NCI-H446 (cell line): ENCODE measurements at regions not wholly inside any gene's neighbourhood (a gene's known extent, or its start where the extent isn't known, plus 50 kb on each side); places are given as distances from the start of the nearest gene placed in this dataset.

Source experiments
- DNase-seq, 2 experiments: peaks; one replicate each; lab custom pipeline; 2025; lab: John Stamatoyannopoulos, UW

DNA sequence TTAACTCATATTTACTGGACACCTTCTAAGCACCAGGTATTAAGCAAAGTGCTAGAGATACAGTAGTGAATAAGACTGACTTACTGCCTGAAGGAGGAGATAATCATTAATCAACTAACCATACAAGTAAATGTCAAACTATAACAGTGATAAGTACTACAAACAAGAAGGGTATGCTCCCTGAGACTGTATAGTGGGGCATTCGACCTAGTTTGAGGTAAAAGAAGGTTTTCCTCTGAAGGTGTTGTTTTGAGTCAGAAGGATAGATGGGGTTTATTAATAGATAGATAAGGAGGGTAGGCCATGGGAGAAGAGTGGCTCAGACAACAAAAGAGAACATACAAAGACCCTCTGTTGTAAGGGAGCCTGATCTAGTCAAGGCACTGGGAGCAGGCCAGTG is 105.4 kb downstream of the DDIT4L start:
- no peak for DNase-seq

DNA sequence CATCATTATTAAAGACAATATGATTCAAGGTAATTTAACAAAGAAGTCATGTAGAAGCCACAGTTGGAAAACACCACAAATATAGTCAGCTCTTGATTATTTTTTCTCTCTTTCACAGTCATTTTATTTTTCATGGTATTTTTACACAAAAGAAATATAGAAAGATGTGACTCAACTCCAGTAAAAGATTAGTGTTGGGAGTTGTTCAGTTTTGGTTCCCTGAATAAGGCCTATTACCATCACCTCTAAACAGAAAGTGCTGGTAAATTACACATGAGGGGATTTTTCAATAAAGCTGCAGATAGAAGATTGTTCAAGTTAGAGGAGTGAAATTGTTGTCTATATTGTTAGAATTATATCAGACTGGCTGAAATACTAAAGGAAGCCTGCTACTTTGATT is 107.0 kb downstream of the DDIT4L start:
- no peak for DNase-seq

DNA sequence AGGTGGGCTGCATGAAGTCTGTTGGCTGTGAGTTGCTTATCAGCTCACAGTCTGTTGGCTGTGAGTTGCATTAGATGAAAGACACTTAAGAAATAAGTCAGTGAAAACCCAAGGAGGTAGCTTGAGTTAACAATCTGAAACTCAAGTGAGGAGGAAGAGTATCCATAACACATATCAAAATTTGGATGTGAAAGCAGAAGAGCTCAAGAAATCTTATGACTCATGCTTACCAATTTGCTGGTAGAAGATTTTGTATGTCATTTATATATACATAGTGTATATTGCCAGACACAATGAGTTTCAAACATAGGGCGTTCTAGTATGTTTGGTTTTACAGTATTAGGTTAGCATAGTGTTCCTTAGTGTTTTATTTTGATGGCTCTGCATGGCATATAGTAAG is 107.4 kb downstream of the DDIT4L start:
- DNase-seq, result no peak

DNA sequence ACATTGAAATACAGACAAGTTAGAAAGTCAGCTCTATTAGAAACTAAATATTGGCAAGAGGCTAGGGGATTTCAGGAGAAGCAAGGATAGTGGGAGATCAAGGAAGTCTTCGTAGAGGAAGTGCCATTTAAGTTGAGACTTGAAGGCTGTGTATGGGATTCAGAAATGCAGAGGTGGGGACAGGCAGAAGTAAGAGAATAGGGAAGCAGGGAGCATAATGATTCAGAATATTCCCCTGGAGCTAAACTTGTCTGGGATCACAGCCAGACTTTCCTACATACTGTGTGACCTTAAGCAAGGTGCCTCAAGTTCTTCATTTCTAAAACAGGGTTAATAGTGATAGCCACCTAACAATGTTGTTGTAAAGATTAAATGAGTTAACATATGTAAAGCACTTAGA is 108.8 kb downstream of the DDIT4L start:
- no peak for DNase-seq

DNA sequence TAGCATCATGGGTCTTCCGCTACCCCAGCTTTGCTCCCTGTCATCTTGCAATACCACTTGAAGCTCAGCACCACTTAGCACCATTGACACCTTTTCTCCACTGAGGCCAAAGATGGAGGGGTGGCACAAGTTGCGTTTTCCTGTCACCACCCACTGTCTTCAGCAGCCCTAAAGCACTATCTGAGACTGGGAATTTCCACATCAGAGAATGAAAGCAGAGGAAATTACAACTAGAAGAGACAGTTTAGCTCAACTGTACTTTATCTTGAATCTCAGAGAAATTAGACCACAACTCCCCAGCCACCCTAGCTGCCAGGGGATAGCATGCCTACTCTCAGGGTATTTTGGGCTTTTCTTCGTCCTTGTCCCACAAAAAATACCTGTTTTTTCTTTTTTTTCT is 111.0 kb downstream of the DDIT4L start:
- no peak for DNase-seq

DNA sequence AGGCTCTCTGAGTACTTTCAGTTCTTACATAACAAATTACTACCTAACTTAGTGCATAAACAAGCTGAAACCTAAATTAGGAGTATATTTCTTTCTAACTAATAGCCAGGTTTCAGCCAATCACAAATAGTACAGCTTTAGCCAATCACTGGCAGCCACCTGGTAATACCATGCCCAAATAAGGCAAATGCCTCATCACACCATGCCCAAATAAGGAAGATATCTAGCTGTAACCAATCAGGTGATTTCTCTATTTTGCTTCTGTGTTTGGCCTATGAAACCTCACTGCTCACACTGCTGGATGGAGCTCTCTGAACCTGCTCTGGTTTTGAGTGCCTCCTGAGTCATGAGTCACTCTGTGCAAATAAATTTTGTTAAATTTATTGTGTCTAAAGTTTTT is 113.5 kb downstream of the DDIT4L start:
- DNase-seq, result no peak

DNA sequence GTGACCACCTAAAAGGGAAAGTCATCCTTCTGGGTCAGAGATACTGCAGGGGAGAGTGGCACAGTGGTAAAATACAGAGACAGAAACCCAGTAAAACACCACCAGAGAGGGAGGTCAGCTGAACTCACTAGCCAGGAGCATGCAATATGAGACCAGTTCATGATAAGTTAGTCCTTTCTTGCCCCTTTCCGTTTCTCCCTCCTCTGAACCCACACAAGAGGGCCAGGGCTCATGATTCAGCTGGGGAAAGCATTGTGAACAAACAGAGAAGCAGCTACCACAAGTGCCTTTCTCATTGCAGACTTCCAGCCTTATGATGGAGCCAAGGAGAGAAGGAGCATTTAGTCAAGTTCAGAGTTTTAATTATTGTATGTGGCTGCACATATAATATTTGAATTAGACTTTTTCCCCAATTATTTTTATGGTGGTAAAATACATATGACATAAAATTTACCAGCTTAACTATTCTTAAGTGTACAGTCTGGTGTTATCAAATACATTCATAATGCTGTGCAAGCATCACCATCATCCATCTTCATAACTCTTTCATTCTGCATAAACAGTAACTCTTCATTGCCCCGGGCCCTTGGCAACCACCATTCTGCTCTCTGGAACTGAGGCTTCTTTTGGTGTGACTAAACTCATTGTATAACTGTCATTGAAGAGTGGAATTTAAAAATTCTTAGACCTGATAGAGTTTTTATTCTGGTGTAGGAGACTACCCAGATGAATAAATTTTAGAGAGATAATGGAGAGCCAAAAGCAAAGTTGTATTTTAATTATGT is 114.6 kb downstream of the DDIT4L start:
- no peak for DNase-seq

DNA sequence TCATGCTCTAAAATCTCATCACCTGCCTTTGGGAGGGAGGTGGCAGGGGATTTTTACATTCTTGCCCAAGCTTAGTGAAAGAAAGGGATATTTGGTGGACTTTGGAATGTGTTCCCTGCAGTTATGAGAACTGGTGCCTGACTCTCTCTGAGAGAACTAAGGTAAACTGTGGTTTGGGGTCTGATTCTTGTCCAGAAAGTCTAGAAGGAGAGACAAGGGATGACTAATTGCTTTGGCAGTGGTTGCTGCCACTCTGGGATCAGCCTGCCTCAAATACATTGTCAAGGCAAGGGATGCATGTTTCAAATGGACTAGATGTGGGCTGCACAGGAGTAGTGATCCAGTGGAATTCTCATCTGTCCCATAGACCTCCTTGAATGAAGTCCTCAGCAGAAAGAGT is 115.2 kb downstream of the DDIT4L start:
- DNase-seq, result no peak

DNA sequence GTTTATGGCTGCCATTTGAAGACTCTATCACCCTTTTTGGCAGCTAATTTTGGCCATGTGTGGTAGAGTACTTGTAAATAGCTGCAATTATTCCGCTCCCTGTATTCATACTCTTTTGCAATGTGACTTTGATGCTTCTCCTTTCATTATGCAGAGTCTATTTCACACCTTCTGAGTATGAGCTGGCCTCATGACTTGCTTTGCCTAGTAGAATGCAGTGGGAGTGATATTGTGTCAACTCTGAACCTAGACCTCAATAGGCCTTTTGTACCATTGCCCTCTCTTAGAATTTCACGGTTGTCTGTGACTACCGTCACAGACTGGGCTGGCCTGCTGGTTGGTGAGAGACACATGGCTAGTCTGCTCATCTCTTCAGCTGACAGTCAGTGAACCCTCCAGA is 118.8 kb downstream of the DDIT4L start:
- no peak for DNase-seq

DNA sequence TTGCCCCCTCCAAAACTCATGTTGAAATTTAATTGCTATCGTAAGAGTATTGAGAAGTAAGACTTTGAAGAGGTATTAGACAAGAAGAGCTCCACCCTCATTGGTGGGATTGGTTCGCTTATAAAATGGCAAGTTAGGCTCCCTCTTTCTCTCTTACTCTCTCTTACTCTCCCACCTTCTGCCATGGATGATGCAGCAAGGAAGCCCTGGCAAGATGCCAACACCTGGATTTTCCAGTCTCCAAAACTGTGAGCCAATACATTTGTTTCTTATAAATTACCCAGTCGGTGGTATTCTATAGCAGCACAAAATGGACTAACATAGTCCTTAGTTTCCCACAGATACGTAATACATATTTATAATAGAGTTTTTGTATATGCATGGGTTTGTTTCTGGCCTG is 119.4 kb downstream of the DDIT4L start:
- no peak for DNase-seq

DNA sequence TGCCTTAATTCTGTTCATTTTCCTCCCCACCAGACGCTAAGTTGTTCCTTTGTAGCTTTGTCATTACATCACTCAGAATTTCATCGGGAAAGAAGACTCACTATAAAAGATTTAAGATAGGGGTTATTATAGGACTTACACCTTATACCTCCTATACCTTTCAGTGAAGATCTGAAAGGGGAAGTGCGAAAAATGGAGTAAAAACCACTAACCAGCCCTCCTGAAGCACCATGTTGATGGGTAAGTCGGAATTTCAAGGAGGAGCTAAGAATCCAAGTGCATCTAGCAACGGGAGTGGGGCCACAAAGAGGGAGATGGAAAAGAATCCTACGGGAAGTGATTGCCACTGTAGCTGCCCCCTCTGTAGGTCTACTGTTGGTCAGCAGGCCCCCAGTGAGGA is 119.1 kb upstream of the H2AZ1 start:
- DNase-seq, result no peak

DNA sequence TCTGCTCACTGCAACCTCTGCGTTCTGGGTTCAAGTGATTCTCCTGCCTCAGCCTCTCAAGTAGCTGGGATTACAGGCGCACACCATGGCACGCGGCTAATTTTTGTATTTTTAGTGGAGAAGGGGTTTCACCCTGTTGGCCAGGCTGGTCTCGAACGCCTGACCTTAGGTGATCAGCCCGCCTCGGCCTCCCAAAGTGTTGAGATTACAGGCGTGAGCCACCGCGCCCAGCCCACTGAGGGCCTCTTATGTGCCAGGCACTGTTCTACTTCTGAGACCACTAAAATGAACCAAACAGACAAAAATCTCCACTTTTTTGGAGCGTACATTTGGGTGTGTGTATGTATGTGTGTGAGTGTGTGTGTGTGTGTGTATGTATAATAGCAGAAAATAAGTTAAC is 117.2 kb upstream of the H2AZ1 start:
- no peak for DNase-seq

DNA sequence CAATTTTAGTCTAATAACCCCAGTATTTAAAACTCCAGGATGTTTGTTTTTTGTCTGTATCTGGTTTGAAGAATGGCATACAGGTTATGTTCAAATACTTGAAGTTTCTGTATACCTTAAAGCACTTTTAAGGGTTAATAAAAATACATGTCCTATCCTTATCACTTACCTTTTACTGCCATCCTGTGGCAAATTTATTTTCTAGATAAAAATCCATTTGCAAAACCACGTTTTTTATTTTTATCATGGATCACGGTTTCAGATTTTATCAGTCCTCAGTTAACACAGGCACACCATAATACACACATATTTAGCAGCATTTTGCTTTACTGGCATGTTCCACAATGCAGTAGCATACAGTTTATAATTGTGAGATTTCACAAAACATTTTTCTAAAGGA is 113.3 kb upstream of the H2AZ1 start:
- no peak for DNase-seq

DNA sequence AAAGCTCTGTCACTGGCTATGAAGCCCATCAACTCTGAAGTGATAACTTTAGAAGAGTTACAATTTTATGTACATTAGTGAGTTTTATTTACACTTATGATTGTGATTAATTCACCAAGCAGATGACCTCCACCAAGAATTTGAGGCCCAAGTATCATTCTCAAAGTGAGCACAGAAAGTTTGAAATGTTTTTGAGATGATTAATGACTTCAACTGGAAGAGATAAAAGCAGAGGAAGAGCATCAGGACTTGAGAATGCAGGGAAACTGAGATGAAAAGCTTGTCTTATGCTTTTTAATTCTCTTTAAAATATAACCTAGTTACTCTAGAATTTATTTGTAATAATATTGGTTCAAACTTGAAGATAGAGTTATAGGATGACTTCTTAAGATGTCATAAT is 112.8 kb upstream of the H2AZ1 start:
- no peak for DNase-seq

DNA sequence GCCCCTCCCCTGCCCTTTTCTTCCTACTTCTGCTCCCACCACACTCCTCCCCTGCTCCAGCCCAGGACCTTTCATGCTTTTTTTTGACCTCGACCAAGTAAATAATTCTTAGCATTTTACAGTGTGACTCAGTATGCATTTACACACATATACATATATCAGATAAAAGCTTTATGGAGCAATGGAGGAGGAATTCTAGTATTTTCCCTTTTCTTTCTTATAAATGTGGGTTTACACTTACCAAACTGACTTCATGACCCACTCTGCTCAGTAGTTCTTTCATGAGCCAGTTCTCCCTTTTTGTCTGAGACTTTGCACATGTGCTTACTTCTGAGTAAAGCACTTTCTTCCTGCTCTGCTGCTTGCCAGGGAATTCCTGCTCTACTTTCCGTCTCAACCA is 111.8 kb upstream of the H2AZ1 start:
- DNase-seq, result no peak

DNA sequence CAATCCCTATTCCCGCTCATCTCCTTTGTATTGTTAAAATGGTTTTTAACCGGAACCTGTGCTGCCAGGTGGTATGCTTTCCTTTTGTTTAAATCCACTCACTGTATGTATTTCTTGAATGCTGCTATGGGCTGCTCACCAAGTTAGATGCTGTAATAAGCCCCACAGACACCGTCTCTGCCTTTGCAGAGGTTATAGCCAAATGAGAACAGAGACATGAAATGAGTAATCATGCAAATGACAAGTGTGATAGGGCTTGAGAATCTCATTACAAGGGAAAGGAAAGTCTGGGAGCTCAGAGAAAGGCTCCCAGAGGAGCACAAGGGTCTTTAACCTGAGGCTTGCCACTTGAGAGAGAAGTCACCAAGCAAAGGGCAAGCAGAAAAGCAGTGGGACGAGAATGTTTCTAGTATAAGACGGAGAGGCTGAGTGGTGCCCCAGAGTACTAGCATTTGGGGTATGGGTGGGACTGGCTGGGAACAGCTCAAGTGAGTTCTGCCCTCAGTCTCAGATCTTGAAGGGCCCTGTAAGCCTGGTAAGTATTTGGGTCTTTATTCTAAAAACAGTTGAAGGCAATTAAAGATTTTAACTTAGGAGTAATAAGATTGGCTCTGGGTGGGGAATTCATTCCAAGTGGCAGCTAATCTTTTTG is 110.8 kb upstream of the H2AZ1 start:
- no peak for DNase-seq

DNA sequence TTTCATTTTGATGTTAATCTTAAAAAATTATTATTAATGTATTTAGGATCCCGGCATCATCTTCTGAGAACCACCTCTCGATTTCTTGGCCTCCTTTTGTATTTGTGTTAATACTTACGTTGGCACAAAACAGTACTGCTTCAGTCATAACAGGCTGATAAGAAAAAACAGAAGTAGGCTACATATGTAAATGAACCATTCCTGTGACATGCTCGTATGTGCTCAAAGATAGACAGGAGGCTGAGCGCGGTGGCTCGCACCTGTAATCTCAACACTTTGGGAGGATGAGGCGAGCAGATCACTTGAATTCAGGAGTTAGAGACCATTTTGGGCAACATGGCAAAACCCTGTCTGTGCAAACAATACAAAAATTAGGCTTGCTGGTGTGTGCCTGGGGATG is 109.4 kb upstream of the H2AZ1 start:
- no peak for DNase-seq

DNA sequence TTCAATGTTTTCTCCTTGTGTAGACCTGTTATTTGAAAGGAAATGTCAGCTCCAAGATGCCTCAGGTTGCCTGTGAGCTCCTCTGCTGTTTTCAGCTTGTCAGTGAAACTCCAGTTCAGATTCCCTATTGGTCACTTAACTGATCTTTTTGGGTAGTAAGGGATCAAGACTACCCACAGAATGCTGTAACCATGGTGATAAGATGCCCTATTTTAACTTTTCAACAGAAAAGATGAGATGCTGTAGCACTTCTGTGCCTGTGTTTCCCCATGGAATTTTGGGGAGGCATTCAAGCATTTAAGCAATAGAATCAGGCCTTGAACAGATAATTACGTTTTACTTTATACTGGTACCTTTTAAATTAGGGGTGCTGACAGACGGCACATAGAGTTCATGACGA is 106.6 kb upstream of the H2AZ1 start:
- no peak for DNase-seq

DNA sequence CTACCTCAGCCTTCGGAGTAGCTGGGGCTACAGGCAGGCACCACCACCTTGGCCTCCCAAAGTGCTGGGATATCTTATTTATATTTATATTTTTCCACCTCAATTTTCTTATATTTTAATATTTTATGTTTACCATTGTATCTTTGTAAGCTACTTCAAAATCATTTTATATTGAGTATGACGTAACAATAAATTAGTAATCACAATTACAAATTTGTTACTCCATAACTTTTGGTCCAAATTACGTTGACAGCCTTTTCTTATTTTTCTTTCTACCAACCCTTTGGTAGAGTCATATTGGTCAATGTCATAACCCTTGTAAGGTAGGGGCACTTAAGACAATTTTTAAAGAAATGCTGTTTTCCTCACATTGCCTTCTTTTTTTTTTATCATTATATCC is 104.0 kb upstream of the H2AZ1 start:
- no peak for DNase-seq

DNA sequence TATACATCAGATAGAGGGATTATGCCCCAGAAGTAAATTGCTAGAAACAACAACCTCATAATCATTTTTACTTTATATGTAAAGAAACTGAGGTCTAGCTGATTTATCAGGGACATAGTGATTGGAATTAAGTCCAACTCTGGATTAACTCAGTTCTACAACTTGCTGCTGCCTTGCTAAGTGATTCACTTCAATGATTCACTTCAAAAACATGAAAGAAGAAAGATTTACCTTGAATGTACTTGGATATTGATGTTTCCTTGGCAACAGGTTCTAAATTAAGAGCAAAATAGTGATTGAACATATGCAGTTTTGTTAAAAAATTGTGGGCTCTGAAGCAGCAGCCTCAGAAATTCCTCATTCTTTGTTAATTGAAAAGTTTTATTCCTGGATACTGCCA is 99.8 kb upstream of the H2AZ1 start:
- no peak for DNase-seq

DNA sequence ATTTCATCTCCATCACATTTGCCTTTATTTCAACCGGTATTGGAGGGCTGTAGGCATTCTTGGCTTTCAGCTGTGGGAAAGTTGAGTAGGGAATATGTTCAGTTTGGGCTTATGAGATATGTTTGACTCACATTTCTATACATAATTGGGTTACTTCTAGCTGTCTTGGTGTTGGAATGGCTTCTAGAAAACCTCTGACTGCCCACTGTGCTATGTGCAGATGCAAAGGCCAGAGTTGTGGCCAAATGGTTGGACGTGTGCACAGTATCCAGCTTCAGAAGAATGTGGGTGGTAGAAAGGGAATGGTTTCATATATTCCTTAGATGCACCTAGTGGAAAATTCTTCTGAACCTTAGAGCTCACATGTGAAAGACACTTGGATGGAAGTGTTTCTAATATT is 92.6 kb upstream of the H2AZ1 start:
- no peak for DNase-seq

DNA sequence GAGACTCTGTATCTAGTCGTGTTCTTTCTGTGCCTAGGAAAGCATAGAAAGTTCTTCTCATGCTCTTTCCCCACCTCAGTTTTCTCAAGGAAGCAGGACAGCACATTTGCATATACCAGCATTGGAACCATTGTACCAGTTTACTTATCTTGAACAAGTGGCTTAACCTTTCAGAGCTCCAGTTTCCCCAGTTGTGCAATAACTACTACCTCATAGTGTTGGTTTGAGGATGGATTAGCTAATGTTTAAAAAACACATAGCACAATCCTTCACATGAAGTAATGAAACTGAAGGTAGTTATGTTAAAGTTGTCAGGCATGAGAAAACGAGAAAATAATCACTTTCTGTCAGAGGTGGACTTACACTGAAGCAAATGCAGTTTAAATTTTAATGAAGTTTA is 92.2 kb upstream of the H2AZ1 start:
- DNase-seq, result no peak

DNA sequence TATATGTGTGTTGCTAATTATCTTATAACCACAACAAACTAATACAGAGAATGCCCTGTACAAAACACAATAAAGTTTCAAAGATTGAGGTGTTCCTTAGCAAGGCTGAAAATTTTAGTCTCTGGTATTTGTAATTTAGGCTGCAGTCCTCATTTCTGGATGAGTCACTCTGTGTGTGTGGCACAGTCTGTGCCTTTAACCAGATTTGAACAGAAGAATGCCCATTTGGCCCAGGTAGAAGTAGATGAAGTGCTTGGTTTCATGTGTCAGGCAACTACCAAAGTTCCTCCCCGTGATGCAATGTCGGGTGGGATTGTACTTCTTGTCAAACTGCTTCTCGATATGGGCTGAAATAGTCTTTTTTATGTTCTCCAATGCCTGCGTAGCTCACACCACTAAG is 91.6 kb upstream of the H2AZ1 start:
- DNase-seq, result no peak

DNA sequence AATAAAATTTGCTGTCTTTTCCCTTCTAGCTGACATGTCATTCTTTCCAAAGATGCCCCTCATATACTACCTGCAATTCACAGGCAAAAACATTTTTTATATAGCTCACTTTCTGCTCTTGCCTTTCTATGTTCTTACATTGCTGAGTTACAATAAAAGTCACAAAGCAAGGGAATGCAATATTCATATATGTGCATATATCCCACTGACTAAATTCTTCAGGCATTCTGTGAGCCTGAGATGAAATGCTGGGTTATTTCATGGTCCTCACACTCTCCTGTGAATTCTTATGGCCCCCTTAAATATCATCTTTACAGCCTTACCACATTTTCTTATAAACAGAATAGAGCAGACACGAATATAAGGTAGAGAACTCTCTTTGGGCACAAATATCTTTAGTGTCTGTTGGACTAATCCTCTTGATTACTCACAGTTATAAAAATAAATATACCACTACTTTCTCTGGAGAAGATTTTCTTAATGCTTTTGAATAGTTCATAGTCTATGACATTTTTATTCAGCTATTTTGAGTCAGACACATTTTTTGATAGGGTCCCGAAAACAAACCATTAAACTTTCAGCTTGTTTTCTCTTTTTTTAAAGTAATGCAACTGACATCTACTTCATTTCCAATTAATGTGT is 84.1 kb upstream of the H2AZ1 start:
- no peak for DNase-seq
